ENCODE measurements at regions not wholly inside any gene's neighbourhood (a gene's known extent, or its start where the extent isn't known, plus 50 kb on each side); places are given as distances from the start of the nearest gene placed in this dataset.

GRCh38 chr2:133654949-133655348, 86.7 kb upstream of the NCKAP5 start:
- no peaks in the 10 kb centered on the region for H3K27me3 ChIP-seq
- TF ChIP-seq POLR2A (IDR thresholded peaks at IDR 0.05) = no peak
- TF ChIP-seq CTCF (IDR thresholded peaks at IDR 0.05) = no peak
- H3K4me3 ChIP-seq (replicated peaks in 1 of 3) = no peak overlapping the region
- no peaks in the 10 kb centered on the region for H3K4me1 ChIP-seq
- no peak for DNase-seq
- H3K9me3 ChIP-seq = no peaks in the 10 kb centered on the region
- no peaks in the 10 kb centered on the region for H3K36me3 ChIP-seq
- H3K27ac ChIP-seq = no peak overlapping the region
- intact Hi-C loops (cut with DNase I) = no loop called here

GRCh38 chr2:133655610-133656009, 87.3 kb upstream of the NCKAP5 start:
- no peaks in the 10 kb centered on the region for H3K36me3 ChIP-seq
- H3K27ac ChIP-seq = no peak overlapping the region
- DNase-seq = no peak
- no peaks in the 10 kb centered on the region for H3K4me1 ChIP-seq
- no peaks in the 10 kb centered on the region for H3K27me3 ChIP-seq
- no peak overlapping the region for H3K4me3 ChIP-seq (replicated peaks in 1 of 3)
- WGBS, 2 donors = 48 to 54% methylated on average over 1 of the region's 1 CpG
- H3K9me3 ChIP-seq = no peaks in the 10 kb centered on the region
- TF ChIP-seq POLR2A (IDR thresholded peaks at IDR 0.05) (no peak), CTCF (IDR thresholded peaks at IDR 0.05) (no peak)
- intact Hi-C loops (cut with DNase I) = no loop called here

- no peak overlapping the region for H3K27ac ChIP-seq
- intact Hi-C loops (cut with DNase I) = no loop called here
- TF ChIP-seq CTCF (IDR thresholded peaks at IDR 0.05) = no peak
- TF ChIP-seq POLR2A (IDR thresholded peaks at IDR 0.05) = no peak
- H3K9me3 ChIP-seq = no peaks in the 10 kb centered on the region
- H3K4me1 ChIP-seq = no peaks in the 10 kb centered on the region
- WGBS, 2 donors = 91 to 92% methylated on average over 6 of the region's 6 CpGs
- H3K36me3 ChIP-seq = no peaks in the 10 kb centered on the region
- no peak overlapping the region for H3K4me3 ChIP-seq (replicated peaks in 1 of 3)
- no peak for DNase-seq
- no peaks in the 10 kb centered on the region for H3K27me3 ChIP-seq
These were observed 89.3 kb upstream of the NCKAP5 start for GRCh38 chr2:133657591-133657990.

GRCh38 chr2:133658020-133658903, 90.0 kb upstream of the NCKAP5 start:
- Histone ChIP-seq H3K36me3 (no peaks in the 10 kb centered on the region), H3K9me3 (no peaks in the 10 kb centered on the region), H3K4me1 (no peaks in the 10 kb centered on the region), H3K4me3 (replicated peaks in 1 of 3) (no peak overlapping the region), H3K27me3 (no peaks in the 10 kb centered on the region), H3K27ac (no peak overlapping the region)
- DNase-seq = no peak
- WGBS, 2 donors = 78 to 80% methylated on average over 11 of the region's 11 CpGs
- TF ChIP-seq CTCF (IDR thresholded peaks at IDR 0.05) (no peak), POLR2A (IDR thresholded peaks at IDR 0.05) (no peak)
- intact Hi-C loops (cut with DNase I) = no loop called here

- no peaks in the 10 kb centered on the region for H3K36me3 ChIP-seq
- intact Hi-C loops (cut with DNase I) = no loop called here
- 90 to 92% methylated on average over 6 of the region's 6 CpGs for WGBS, 2 donors
- TF ChIP-seq CTCF (IDR thresholded peaks at IDR 0.05) (no peak), POLR2A (IDR thresholded peaks at IDR 0.05) (no peak)
- H3K4me3 ChIP-seq (replicated peaks in 1 of 3) = no peak overlapping the region
- H3K4me1 ChIP-seq = no peaks in the 10 kb centered on the region
- no peak for DNase-seq
- no peaks in the 10 kb centered on the region for H3K9me3 ChIP-seq
- no peak overlapping the region for H3K27ac ChIP-seq
- H3K27me3 ChIP-seq = no peaks in the 10 kb centered on the region
These were observed 92.2 kb upstream of the NCKAP5 start for GRCh38 chr2:133660510-133660909.
